CD4-positive, alpha-beta T cell (primary cell): ENCODE measurements at regions not wholly inside any gene's neighbourhood (a gene's known extent, or its start where the extent isn't known, plus 50 kb on each side); places are given as distances from the start of the nearest gene placed in this dataset.

Source experiments
- ATAC-seq: fragments of 200-7000 bp; cut with Tn5 transposase; one replicate; pipeline ENCODE4 v1.10.0; 2022; ENCODE audit warnings: mild to moderate bottlenecking; ENCODE audit not compliant: poor library complexity
- CTCF ChIA-PET: fragments of 350-600 bp; sonication (Branson Sonifier 250); formaldehyde crosslinking; loops from one replicate; lab custom pipeline; 2021; ENCODE audit warnings: antibody characterized with exemption, inconsistent platforms; lab: Charles Lee
- POLR2A ChIA-PET: fragments of 350-600 bp; sonication (Branson Sonifier 250); formaldehyde crosslinking; loops from one replicate; lab custom pipeline; 2021; ENCODE audit warnings: antibody characterized with exemption, inconsistent platforms; lab: Charles Lee
- DNase-seq, 14 experiments: peaks; one replicate each; pipeline ENCODE4 v3.0.0-alpha.2; 2013 to 2020; ENCODE audit warnings: mixed read lengths in 2 of 14
- H3K27ac ChIP-seq, 2 donors: one replicate each; pipeline versions ENCODE4 v1.5.1 to v1.7.0; 2013; ENCODE audit warnings: low read length in 2 of 2, low read depth in 1 of 2, mild to moderate bottlenecking in 1 of 2
- H3K27me3 ChIP-seq, 2 experiments: 1 replicate in 1 of 2; 2 replicates in 1 of 2; pipeline versions ENCODE4 v1.6.1 to v1.7.0; 2013; ENCODE audit warnings: low read length in 2 of 2, control low read depth in 1 of 2, mild to moderate bottlenecking in 1 of 2, moderate library complexity in 1 of 2; ENCODE audit not compliant: insufficient read depth in 2 of 2, control insufficient read depth in 1 of 2
- H3K36me3 ChIP-seq: one replicate; pipeline ENCODE4 v1.6.1; 2013; ENCODE audit warnings: low read length, control low read depth; ENCODE audit not compliant: insufficient read depth
- H3K4me1 ChIP-seq: one replicate; pipeline ENCODE4 v1.6.1; 2013; ENCODE audit warnings: low read length, control low read depth; ENCODE audit not compliant: insufficient read depth
- H3K4me3 ChIP-seq: one replicate; pipeline ENCODE4 v1.5.1; 2013; ENCODE audit warnings: mild to moderate bottlenecking, low read length, moderate library complexity
- H3K9me3 ChIP-seq, 2 experiments: 1 replicate in 1 of 2; 2 replicates in 1 of 2; pipeline versions ENCODE4 v1.6.1 to v1.7.0; 2013; ENCODE audit warnings: low read length in 2 of 2, mild to moderate bottlenecking in 2 of 2, control low read depth in 1 of 2, moderate library complexity in 1 of 2; ENCODE audit not compliant: control insufficient read depth in 1 of 2, insufficient read depth in 1 of 2
- H3K27ac Mint-ChIP-seq: one replicate; pipeline ENCODE4 v1.8.0; 2020; ENCODE audit warnings: mixed read lengths
- H3K27me3 Mint-ChIP-seq: one replicate; pipeline ENCODE4 v1.8.0; 2021; ENCODE audit warnings: mixed read lengths
- H3K36me3 Mint-ChIP-seq: one replicate; pipeline ENCODE4 v1.8.0; 2021; ENCODE audit warnings: low read depth, mixed read lengths
- H3K4me1 Mint-ChIP-seq: one replicate; pipeline ENCODE4 v1.8.0; 2021; ENCODE audit warnings: low read depth, mixed read lengths
- H3K4me3 Mint-ChIP-seq: one replicate; pipeline ENCODE4 v1.8.0; 2020; ENCODE audit warnings: mild to moderate bottlenecking, mixed read lengths
- H3K9me3 Mint-ChIP-seq: one replicate; pipeline ENCODE4 v1.8.0; 2020; ENCODE audit warnings: mixed read lengths
- intact Hi-C, 2 experiments: fragments of 100-400 bp; cut with DNase I in 1 of 2; cut with micrococcal nuclease in 1 of 2; formaldehyde crosslinking; loops; one replicate each; pipeline versions ENCODE4 v1.15.1 to v1.9.0; 2023 to 2025; cut with DNase I, micrococcal nuclease
- TF ChIP-seq, protein P1 (sequence below): fragments of 200-600 bp; IDR thresholded peaks from one replicate; pipeline ENCODE4 v1.8.0; 2022; ENCODE audit warnings: antibody characterized with exemption, mild to moderate bottlenecking

DNA sequence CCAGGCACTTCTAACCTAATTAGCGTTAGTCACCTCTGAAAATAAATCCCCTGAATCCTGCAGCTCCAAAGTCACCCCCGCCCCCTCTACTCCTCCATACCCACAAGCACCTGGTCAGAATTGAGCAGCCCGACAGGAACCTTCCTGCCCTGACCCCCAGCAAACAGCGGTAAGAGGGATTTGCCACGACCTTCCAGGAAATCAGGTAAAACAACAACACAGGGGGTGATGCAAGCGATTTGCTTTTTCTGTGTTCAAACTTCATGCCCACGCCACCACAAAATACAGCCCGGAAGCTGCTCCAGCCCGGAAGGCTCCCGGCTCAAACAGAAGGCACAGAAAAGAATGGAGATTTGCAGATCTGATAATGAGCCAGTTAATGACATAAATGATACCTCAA lies 367.1 kb downstream of the GPD2 start:
- H3K4me1 Mint-ChIP-seq: no peaks in the 10 kb centered on the region
- Histone ChIP-seq H3K9me3 (no peaks in the 10 kb centered on the region), H3K27me3 (no peaks in the 10 kb centered on the region), H3K4me1 (no peaks in the 10 kb centered on the region), H3K27ac (no peak overlapping the region), H3K4me3 (no peak overlapping the region), H3K36me3 (no peaks in the 10 kb centered on the region)
- peaks cover 7% of the 10 kb centered on the region for H3K27me3 Mint-ChIP-seq
- no peaks in the 10 kb centered on the region for H3K9me3 Mint-ChIP-seq
- no peaks in the 10 kb centered on the region for H3K36me3 Mint-ChIP-seq
- no peak overlapping the region for H3K4me3 Mint-ChIP-seq
- POLR2A ChIA-PET: no interaction called here
- no peak for DNase-seq
- TF ChIP-seq, protein P1, sequence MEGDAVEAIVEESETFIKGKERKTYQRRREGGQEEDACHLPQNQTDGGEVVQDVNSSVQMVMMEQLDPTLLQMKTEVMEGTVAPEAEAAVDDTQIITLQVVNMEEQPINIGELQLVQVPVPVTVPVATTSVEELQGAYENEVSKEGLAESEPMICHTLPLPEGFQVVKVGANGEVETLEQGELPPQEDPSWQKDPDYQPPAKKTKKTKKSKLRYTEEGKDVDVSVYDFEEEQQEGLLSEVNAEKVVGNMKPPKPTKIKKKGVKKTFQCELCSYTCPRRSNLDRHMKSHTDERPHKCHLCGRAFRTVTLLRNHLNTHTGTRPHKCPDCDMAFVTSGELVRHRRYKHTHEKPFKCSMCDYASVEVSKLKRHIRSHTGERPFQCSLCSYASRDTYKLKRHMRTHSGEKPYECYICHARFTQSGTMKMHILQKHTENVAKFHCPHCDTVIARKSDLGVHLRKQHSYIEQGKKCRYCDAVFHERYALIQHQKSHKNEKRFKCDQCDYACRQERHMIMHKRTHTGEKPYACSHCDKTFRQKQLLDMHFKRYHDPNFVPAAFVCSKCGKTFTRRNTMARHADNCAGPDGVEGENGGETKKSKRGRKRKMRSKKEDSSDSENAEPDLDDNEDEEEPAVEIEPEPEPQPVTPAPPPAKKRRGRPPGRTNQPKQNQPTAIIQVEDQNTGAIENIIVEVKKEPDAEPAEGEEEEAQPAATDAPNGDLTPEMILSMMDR: no peak
- no peak overlapping the region for H3K27ac Mint-ChIP-seq
- CTCF ChIA-PET: no interaction called here
- no peak for ATAC-seq
- intact Hi-C loops: no loop called here

DNA sequence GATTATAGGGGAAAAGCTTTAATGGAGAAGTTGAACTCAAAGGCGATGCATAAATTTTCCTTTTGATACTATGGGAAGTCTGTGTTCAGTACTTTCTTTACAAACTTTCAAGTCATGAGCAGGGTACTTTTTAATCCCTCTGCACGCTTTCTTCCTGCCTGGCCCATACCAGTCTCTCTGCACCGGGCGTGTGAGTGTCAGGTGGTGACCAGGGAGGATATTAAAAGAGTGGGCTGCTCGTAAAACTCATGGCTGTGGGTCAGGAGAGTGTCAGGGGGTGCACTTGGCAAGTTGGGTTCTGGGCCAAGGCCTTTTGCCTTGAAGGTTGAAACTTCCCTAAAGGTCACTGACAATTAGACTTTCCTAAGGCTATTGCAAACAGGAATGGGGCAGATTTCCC lies 367.8 kb downstream of the GPD2 start:
- Mint-ChIP-seq H3K9me3 (no peaks in the 10 kb centered on the region), H3K27me3 (peaks cover 7% of the 10 kb centered on the region), H3K36me3 (no peaks in the 10 kb centered on the region), H3K4me1 (no peaks in the 10 kb centered on the region), H3K27ac (no peak overlapping the region), H3K4me3 (no peak overlapping the region)
- no peak overlapping the region for H3K27ac ChIP-seq
- H3K36me3 ChIP-seq: no peaks in the 10 kb centered on the region
- intact Hi-C loops: no loop called here
- no peaks in the 10 kb centered on the region for H3K27me3 ChIP-seq
- no peaks in the 10 kb centered on the region for H3K9me3 ChIP-seq
- no peak for DNase-seq
- H3K4me1 ChIP-seq: no peaks in the 10 kb centered on the region
- ChIA-PET POLR2A (no interaction called here), CTCF (no interaction called here)
- TF ChIP-seq, protein P1: no peak
- no peak overlapping the region for H3K4me3 ChIP-seq
- no peak for ATAC-seq

GRCh38 chr2:156810094-156810493 lies 373.9 kb downstream of the GPD2 start:
- Histone ChIP-seq H3K27ac (no peak overlapping the region), H3K27me3 (no peaks in the 10 kb centered on the region), H3K4me3 (no peak overlapping the region), H3K36me3 (no peaks in the 10 kb centered on the region), H3K4me1 (no peaks in the 10 kb centered on the region), H3K9me3 (no peaks in the 10 kb centered on the region)
- Mint-ChIP-seq H3K36me3 (no peaks in the 10 kb centered on the region), H3K27me3 (peaks cover 4% of the 10 kb centered on the region), H3K4me1 (no peaks in the 10 kb centered on the region), H3K4me3 (no peak overlapping the region), H3K27ac (no peak overlapping the region), H3K9me3 (no peaks in the 10 kb centered on the region)
- ChIA-PET CTCF (no interaction called here), POLR2A (no interaction called here)
- intact Hi-C loops: no loop called here
- TF ChIP-seq, protein P1: no peak
- DNase-seq: no peak
- ATAC-seq: no peak
